ENCODE measurements at regions not wholly inside any gene's neighbourhood (a gene's known extent, or its start where the extent isn't known, plus 50 kb on each side); places are given as distances from the start of the nearest gene placed in this dataset.
A peak's percentile ranks its signal among the peaks of the same experiment; 100 is the strongest.

DNA sequence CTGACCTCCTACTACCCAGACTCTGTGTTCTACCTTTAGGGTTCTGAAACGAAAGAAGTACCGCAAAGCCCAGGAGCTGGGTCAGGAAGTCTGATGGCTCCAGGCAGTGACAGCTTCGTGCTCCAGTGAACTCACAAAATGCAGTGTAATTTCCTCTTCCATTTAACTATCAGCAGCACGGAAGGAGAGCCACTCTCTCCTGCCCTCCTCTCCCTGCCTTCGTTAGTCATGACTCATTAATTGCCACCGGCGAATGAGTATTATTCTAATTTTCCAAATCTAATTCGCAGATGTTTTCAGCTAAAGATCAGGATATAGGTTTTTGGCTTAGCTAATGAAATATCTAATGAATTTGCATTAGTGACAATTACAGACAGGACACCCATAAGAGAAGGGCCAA, 1262.0 kb downstream of the TYW1 start:
- H3K27ac ChIP-seq: no peak overlapping the region
- H3K4me3 ChIP-seq: no peak overlapping the region
- in situ Hi-C loops (cut with MboI; ENCODE audit: low pct_unique_long_range_greater_than_20kb in 2 of 9, low sequenced_read_pairs in 9 of 9, unreplicated experiment in 9 of 9): no loop called here
- peaks cover 4 to 6% of the 10 kb centered on the region in 2 donors for H3K4me1 ChIP-seq (replicated peaks in 1 of 2)
- 9 to 84% (median 64%) methylated on average over 2 to 8 of the region's 8 CpGs; no CpG with 5 or more reads in 2 of the 10 experiments for WGBS, 10 experiments
- ATAC-seq (replicated peaks in 6 of 8): peak in 4 of 8 experiments; percentile 29 to 76 (median 68)

- ATAC-seq (replicated peaks in 6 of 8): no peak
- WGBS, 10 experiments: 0 to 100% (median 45%) methylated on average over 1 to 3 of the region's 3 CpGs; no CpG with 5 or more reads in 4 of the 10 experiments
- H3K27ac ChIP-seq: no peak overlapping the region
- in situ Hi-C loops (cut with MboI; ENCODE audit: low pct_unique_long_range_greater_than_20kb in 2 of 9, low sequenced_read_pairs in 9 of 9, unreplicated experiment in 9 of 9): no loop called here
- H3K4me1 ChIP-seq (replicated peaks in 1 of 2): no peaks in the 10 kb centered on the region
- no peak overlapping the region for H3K4me3 ChIP-seq
Observed at GRCh38 chr7:68265258-68265657, 1268.6 kb downstream of the TYW1 start.

DNA sequence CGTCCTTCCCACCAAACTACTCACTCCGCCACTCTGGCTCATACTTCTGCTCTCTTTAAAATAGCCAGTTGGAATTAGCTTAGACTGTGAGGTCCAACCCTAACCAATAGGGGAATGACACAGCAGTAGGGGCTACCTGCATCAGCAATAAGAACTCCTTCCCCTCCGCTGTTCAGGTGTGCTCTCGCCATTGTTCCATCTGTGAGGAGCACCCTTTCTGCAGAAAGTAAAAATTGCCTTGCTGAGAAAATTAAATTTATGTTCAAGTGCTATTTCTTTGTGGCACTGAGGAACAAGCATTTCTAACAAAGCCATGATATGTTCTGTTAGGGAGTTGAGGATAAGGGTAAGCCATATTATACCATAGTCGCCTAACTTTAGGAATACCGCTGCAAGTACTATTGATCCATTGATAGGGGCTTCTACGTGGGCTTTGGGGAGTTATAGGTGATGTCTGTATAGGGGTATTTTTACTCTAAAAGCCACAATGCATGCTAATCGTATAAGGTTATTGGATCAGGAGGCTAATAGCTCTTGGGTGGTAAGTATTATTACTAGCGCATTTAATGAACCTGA, 1269.5 kb downstream of the TYW1 start:
- Histone ChIP-seq H3K27ac (no peak overlapping the region), H3K4me1 (replicated peaks in 1 of 2) (no peaks in the 10 kb centered on the region), H3K4me3 (no peak overlapping the region)
- ATAC-seq (replicated peaks in 6 of 8): no peak
- WGBS, 10 experiments: 24 to 95% (median 72%) methylated on average over 2 to 9 of the region's 9 CpGs
- in situ Hi-C loops (cut with MboI; ENCODE audit: low pct_unique_long_range_greater_than_20kb in 2 of 9, low sequenced_read_pairs in 9 of 9, unreplicated experiment in 9 of 9): no loop called here

DNA sequence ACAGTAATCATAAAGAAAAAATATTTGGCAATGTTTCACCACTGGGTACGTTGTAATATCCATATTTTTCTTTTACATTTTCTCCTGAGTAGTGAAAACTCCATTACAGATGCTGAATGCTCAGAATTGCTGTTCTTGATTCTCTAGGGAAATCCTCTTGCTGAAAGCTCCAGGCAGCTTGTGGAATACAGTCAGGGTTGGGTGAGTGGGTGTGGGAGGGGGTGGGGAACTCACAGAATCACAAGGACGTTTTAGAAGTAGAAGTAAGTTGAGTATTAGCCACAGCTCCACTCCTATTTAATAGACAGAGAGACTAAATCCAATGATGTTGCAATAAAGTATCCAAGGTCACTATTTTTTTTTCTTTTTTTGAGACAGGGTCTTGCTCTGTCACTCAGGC, 1270.9 kb downstream of the TYW1 start:
- Histone ChIP-seq H3K4me1 (replicated peaks in 1 of 2) (no peaks in the 10 kb centered on the region), H3K4me3 (no peak overlapping the region), H3K27ac (no peak overlapping the region)
- no peak for ATAC-seq (replicated peaks in 6 of 8)
- in situ Hi-C loops (cut with MboI; ENCODE audit: low pct_unique_long_range_greater_than_20kb in 2 of 9, low sequenced_read_pairs in 9 of 9, unreplicated experiment in 9 of 9): no loop called here
- WGBS, 10 experiments: 0 to 88% (median 17%) methylated on average over 1 to 2 of the region's 2 CpGs; no CpG with 5 or more reads in 2 of the 10 experiments

GRCh38 chr7:68269405-68269804, 1272.8 kb downstream of the TYW1 start:
- WGBS, 10 experiments: 0 to 44% (median 40%) methylated on average over 1 of the region's 1 CpG; no CpG with 5 or more reads in 5 of the 10 experiments
- peak in 4 of 8 experiments; percentile 64 to 91 (median 68) for ATAC-seq (replicated peaks in 6 of 8)

DNA sequence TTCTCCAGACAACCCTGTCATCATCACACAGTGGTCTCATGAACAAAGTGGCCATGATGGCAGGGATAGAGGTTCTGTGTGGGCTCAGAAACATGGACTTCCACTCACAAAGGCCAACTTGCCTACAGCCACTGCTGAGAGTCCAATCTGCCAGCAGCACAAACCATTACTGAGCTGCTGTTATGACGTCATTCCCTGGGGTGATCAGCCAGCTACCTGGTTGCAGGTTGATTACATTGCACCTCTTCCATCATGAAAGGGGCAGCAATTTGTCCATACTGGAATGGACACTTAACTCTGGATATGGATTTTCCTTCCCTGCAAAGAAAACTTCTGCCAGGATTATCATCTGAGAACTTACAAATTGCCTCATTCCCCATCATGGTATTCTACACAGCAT, 1275.9 kb downstream of the TYW1 start:
- no peak overlapping the region for H3K4me3 ChIP-seq
- H3K4me1 ChIP-seq (replicated peaks in 1 of 2): peaks cover 3 to 17% of the 10 kb centered on the region in 2 donors
- WGBS, 10 experiments: 0 to 100% (median 20%) methylated on average over 1 of the region's 1 CpG; no CpG with 5 or more reads in 6 of the 10 experiments
- ATAC-seq (replicated peaks in 6 of 8): no peak
- in situ Hi-C loops (cut with MboI; ENCODE audit: low pct_unique_long_range_greater_than_20kb in 2 of 9, low sequenced_read_pairs in 9 of 9, unreplicated experiment in 9 of 9): no loop called here
- no peak overlapping the region for H3K27ac ChIP-seq

More at GRCh38 chr7:68269405-68269804, 1272.8 kb downstream of the TYW1 start:
- Histone ChIP-seq H3K27ac (no peak overlapping the region), H3K4me3 (no peak overlapping the region), H3K4me1 (replicated peaks in 1 of 2) (no peaks in the 10 kb centered on the region)
- in situ Hi-C loops (cut with MboI; ENCODE audit: low pct_unique_long_range_greater_than_20kb in 2 of 9, low sequenced_read_pairs in 9 of 9, unreplicated experiment in 9 of 9): no loop called here

DNA sequence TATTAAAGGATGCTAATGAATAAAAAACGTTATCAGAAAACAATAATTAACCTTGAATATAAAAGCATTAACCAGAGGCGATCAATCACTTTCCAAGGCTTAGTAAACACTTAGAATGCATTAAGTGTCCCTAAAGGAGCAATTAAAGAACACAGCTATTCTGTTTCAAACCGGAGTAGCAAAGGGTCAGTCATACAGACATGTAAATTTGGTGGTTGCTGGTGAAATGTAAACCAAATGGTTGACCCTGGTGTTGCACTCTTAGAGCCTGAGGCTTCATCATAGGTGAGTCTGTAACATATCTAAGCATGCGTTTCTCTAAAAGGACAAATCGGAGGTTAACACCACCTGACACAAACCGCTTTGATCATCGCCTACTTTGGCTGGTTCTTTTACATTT, 1280.1 kb downstream of the TYW1 start:
- 6 to 84% (median 54%) methylated on average over 2 to 6 of the region's 7 CpGs; no CpG with 5 or more reads in 1 of the 10 experiments for WGBS, 10 experiments
- Histone ChIP-seq H3K4me3 (no peak overlapping the region), H3K27ac (no peak overlapping the region), H3K4me1 (replicated peaks in 1 of 2) (peaks cover 3 to 17% of the 10 kb centered on the region in 2 donors)
- ATAC-seq (replicated peaks in 6 of 8): peak in 1 of 8 experiments; percentile 15
- in situ Hi-C loops (cut with MboI; ENCODE audit: low pct_unique_long_range_greater_than_20kb in 2 of 9, low sequenced_read_pairs in 9 of 9, unreplicated experiment in 9 of 9): no loop called here

- ATAC-seq (replicated peaks in 6 of 8): no peak
- in situ Hi-C loops (cut with MboI; ENCODE audit: low pct_unique_long_range_greater_than_20kb in 2 of 9, low sequenced_read_pairs in 9 of 9, unreplicated experiment in 9 of 9): no loop called here
Observed at GRCh38 chr7:68279827-68280400, 1283.3 kb downstream of the TYW1 start.

DNA sequence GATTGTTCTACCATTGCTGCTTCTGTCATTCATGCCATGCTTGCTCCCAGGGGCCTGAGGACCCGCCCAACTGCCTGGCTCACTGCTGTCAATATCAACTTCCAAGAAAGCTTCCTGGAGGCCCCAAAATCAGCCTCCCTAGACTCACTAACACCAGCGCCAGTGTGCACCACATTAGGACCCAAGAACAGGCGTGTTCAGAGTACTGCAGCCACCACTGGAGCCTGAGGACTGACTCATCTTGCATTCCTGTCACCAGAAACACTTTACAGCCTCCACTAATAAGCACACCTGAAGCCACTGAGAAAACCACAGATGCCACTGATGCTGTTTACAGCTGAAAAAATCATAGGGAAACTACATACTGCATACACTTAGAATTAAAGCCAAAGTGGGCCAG, 1284.3 kb downstream of the TYW1 start:
- 29 to 100% (median 67%) methylated on average over 1 of the region's 3 CpGs; no CpG with 5 or more reads in 5 of the 10 experiments for WGBS, 10 experiments
- ATAC-seq (replicated peaks in 6 of 8): no peak
- Histone ChIP-seq H3K27ac (no peak overlapping the region), H3K4me3 (no peak overlapping the region), H3K4me1 (replicated peaks in 1 of 2) (peaks cover 2 to 12% of the 10 kb centered on the region in 2 donors)
- in situ Hi-C loops (cut with MboI; ENCODE audit: low pct_unique_long_range_greater_than_20kb in 2 of 9, low sequenced_read_pairs in 9 of 9, unreplicated experiment in 9 of 9): no loop called here

More at GRCh38 chr7:68279827-68280400, 1283.3 kb downstream of the TYW1 start:
- Histone ChIP-seq H3K4me1 (replicated peaks in 1 of 2) (peaks cover 3 to 17% of the 10 kb centered on the region in 2 donors), H3K27ac (no peak overlapping the region), H3K4me3 (no peak overlapping the region)
- WGBS, 10 experiments: 0 to 100% (median 0%) methylated on average over 1 to 5 of the region's 10 CpGs; no CpG with 5 or more reads in 5 of the 10 experiments

DNA sequence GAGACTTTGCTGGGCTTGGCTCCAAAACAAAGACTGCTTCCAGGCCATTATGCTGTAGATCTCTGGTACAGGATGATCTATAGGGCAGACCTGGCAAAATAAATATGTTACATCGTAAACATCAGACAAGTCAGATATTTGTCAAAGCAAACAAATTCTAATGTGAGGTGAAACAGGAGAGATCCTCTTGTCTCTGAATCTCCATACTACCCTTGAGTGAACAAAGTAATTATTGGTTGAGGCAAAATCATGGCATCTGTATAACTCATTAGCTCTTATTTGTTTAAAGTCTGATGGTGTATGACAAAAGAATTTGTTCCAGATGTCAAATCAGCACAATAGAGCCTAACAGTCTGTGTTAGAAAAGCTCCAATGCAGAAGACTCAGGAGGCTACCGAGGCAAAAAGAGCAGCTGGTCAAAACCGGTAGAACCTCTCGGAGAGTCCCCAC, 1291.5 kb downstream of the TYW1 start:
- ATAC-seq (replicated peaks in 6 of 8): peak in 2 of 8 experiments; percentile 80 to 86
- Histone ChIP-seq H3K27ac (no peak overlapping the region), H3K4me1 (replicated peaks in 1 of 2) (peaks cover 3 to 7% of the 10 kb centered on the region in 2 donors), H3K4me3 (no peak overlapping the region)
- WGBS, 10 experiments: 10 to 80% (median 33%) methylated on average over 1 to 3 of the region's 4 CpGs; no CpG with 5 or more reads in 2 of the 10 experiments
- in situ Hi-C loops (cut with MboI; ENCODE audit: low pct_unique_long_range_greater_than_20kb in 2 of 9, low sequenced_read_pairs in 9 of 9, unreplicated experiment in 9 of 9): no loop called here

GRCh38 chr7:68291710-68292109, 1295.1 kb downstream of the TYW1 start:
- no peak for ATAC-seq (replicated peaks in 6 of 8)
- in situ Hi-C loops (cut with MboI; ENCODE audit: low pct_unique_long_range_greater_than_20kb in 2 of 9, low sequenced_read_pairs in 9 of 9, unreplicated experiment in 9 of 9): no loop called here

DNA sequence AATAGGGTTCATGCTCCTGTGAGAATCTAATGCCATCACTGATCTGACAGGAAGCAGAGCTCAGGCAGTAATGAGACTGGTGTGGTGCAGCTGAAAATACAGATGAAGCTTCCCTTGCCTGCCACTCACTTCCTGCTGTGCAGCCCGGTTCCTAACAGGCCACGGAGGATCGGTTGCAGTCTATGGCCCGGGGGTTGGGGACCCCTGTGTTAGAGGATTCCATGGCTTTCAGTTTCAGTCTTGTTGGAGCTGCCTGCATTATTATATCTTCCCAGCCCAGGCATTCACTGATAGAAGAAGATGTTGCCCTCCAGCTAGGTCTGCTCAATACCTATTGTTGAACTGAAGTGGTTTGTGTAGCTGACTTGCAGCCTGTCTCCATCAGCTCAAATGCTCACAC, 1298.8 kb downstream of the TYW1 start:
- Histone ChIP-seq H3K27ac (no peak overlapping the region), H3K4me3 (no peak overlapping the region), H3K4me1 (replicated peaks in 1 of 2) (no peaks in the 10 kb centered on the region)
- 0 to 100% (median 60%) methylated on average over 1 to 4 of the region's 4 CpGs; no CpG with 5 or more reads in 4 of the 10 experiments for WGBS, 10 experiments
- no peak for ATAC-seq (replicated peaks in 6 of 8)
- in situ Hi-C loops (cut with MboI; ENCODE audit: low pct_unique_long_range_greater_than_20kb in 2 of 9, low sequenced_read_pairs in 9 of 9, unreplicated experiment in 9 of 9): no loop called here

More at GRCh38 chr7:68291710-68292109, 1295.1 kb downstream of the TYW1 start:
- Histone ChIP-seq H3K4me3 (no peak overlapping the region), H3K27ac (no peak overlapping the region), H3K4me1 (replicated peaks in 1 of 2) (peaks cover 3 to 7% of the 10 kb centered on the region in 2 donors)

GRCh38 chr7:68304536-68304935, 1293.7 kb upstream of the AUTS2 start:
- in situ Hi-C loops (cut with MboI; ENCODE audit: low pct_unique_long_range_greater_than_20kb in 2 of 9, low sequenced_read_pairs in 9 of 9, unreplicated experiment in 9 of 9): no loop called here
- ATAC-seq (replicated peaks in 6 of 8): peak in 4 of 8 experiments; percentile 23 to 59 (median 48)
- Histone ChIP-seq H3K4me3 (no peak overlapping the region), H3K27ac (no peak overlapping the region), H3K4me1 (replicated peaks in 1 of 2) (peaks cover 3 to 4% of the 10 kb centered on the region in 2 donors)
- 8 to 100% (median 54%) methylated on average over 1 to 2 of the region's 2 CpGs; no CpG with 5 or more reads in 2 of the 10 experiments for WGBS, 10 experiments

Data from motor neuron (in vitro differentiated cells).